Left lung (tissue), 4 donors: ENCODE measurements at regions not wholly inside any gene's neighbourhood (a gene's known extent, or its start where the extent isn't known, plus 50 kb on each side); places are given as distances from the start of the nearest gene placed in this dataset.

Experiments
- ATAC-seq: fragments of 200-7000 bp; cut with Tn5 transposase; one replicate; pipeline ENCODE4 v1.9.1; 2020; ENCODE audit warnings: moderate library complexity
- DNase-seq, 4 donors: peaks; one replicate each; pipeline ENCODE4 v3.0.0-alpha.2; 2013 to 2020
- H3K27ac ChIP-seq, 2 donors: fragments of 200-600 bp; sonication (generic) in 1 of 2; one replicate each; pipeline versions ENCODE4 v1.5.0 to v1.8.0; 2020 to 2021
- H3K27me3 ChIP-seq, 2 donors: fragments of 200-600 bp; sonication (generic) in 1 of 2; one replicate each; pipeline versions ENCODE4 v1.5.0 to v1.8.0; 2020 to 2021
- H3K36me3 ChIP-seq, 2 donors: fragments of 200-600 bp; sonication (generic) in 1 of 2; one replicate each; pipeline versions ENCODE4 v1.5.0 to v1.8.0; 2020 to 2021
- H3K4me1 ChIP-seq, 2 donors: fragments of 200-600 bp; one replicate each; pipeline ENCODE4 v1.8.0; 2021
- H3K4me3 ChIP-seq, 2 donors: fragments of 200-600 bp; sonication (generic) in 1 of 2; one replicate each; pipeline versions ENCODE4 v1.5.0 to v1.8.0; 2020 to 2021; ENCODE audit warnings: mild to moderate bottlenecking in 1 of 2
- H3K9me3 ChIP-seq, 2 donors: fragments of 200-600 bp; sonication (generic) in 1 of 2; one replicate each; pipeline versions ENCODE4 v1.5.0 to v1.8.0; 2020 to 2021
- intact Hi-C, 2 donors: fragments of 100-400 bp; cut with DNase I; formaldehyde crosslinking; loops; one replicate each; pipeline versions ENCODE4 v1.11.2 to v1.14.2; 2022
- TF ChIP-seq, protein P1 (sequence below), 2 donors: fragments of 200-600 bp; sonication (generic) in 1 of 2; IDR thresholded peaks; one replicate each; pipeline versions ENCODE4 v1.5.0 to v1.8.0; 2021; ENCODE audit warnings: antibody characterized with exemption in 2 of 2
- donor health status: DM: no; HTN: yes; CAD: no.
- donor health status: DM: no; HTN: no; CAD: no.

DNA sequence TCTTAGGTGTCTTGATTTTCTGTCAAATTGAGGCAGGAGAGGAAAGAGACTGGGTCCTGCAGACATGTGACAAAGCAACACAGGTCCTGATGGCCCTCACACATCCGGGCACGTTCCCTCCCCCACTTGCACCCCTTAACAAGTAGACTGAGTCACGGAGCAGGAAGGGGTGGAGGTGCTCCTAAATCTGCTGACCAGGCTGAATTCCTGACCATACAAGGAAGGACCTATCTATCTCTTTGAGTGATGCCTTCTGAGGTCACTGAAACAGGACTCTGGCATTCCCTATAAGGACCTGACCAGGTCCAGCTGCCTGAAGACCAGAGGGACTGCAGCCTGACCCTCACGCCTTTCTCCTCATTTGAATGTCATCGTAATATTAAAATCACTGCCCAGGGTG is 250.3 kb downstream of the COL4A1 start:
- intact Hi-C loops = no loop called here
- Histone ChIP-seq H3K27ac (no peak overlapping the region), H3K4me1 (no peaks in the 10 kb centered on the region), H3K27me3 (no peaks in the 10 kb centered on the region), H3K4me3 (no peak overlapping the region), H3K36me3 (no peaks in the 10 kb centered on the region), H3K9me3 (no peaks in the 10 kb centered on the region)
- TF ChIP-seq, protein P1, sequence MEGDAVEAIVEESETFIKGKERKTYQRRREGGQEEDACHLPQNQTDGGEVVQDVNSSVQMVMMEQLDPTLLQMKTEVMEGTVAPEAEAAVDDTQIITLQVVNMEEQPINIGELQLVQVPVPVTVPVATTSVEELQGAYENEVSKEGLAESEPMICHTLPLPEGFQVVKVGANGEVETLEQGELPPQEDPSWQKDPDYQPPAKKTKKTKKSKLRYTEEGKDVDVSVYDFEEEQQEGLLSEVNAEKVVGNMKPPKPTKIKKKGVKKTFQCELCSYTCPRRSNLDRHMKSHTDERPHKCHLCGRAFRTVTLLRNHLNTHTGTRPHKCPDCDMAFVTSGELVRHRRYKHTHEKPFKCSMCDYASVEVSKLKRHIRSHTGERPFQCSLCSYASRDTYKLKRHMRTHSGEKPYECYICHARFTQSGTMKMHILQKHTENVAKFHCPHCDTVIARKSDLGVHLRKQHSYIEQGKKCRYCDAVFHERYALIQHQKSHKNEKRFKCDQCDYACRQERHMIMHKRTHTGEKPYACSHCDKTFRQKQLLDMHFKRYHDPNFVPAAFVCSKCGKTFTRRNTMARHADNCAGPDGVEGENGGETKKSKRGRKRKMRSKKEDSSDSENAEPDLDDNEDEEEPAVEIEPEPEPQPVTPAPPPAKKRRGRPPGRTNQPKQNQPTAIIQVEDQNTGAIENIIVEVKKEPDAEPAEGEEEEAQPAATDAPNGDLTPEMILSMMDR (IDR thresholded peaks at IDR 0.05) = no peak
- no peak for DNase-seq
- no peak for ATAC-seq

DNA sequence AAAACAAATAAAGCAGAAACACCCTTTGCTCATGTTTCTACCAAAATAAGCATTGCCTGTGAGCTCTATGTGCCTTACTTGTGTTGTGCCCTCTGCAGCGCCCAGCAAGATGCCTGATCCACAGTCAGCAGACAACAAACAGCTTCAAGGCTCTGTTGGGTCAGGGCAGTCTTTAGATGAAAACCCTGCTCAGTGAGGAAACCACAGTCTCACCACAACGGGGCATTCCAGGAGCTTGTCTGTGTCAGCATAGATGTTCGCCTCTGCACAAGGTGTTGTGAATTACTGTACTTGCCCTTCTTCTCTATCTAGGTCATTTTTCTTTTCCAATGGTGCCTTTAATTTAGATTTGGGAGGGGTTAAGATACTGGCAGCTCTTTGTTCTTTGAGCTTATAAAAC is 251.9 kb downstream of the COL4A1 start:
- intact Hi-C loops = no loop called here
- TF ChIP-seq, protein P1 (IDR thresholded peaks at IDR 0.05) = no peak
- Histone ChIP-seq H3K27ac (no peak overlapping the region), H3K9me3 (no peaks in the 10 kb centered on the region), H3K4me3 (no peak overlapping the region), H3K27me3 (no peaks in the 10 kb centered on the region), H3K4me1 (no peaks in the 10 kb centered on the region), H3K36me3 (no peaks in the 10 kb centered on the region)
- ATAC-seq (no peak), DNase-seq (no peak)

DNA sequence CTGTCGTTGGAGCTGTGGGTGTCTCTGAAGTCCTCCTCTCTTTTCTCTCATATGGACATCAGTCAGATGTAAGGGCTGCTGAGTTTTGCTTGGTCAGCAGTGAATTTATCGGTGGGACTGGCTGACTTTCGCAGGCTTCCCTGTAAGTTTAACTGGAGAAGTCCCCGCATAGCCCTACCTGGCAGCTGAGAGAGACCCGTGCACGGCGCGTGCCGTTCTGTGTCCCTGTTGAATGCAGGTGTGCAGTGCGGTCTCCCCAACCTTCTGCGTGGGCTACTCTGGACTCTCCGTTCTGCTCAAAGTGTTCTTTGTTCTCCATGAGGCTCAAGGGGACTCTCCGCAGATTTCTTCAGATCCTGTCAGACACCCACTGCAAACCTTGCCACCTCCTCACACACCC is 252.9 kb downstream of the COL4A1 start:
- no peak overlapping the region for H3K27ac ChIP-seq
- no peak overlapping the region for H3K4me3 ChIP-seq
- no peaks in the 10 kb centered on the region for H3K4me1 ChIP-seq
- no peaks in the 10 kb centered on the region for H3K27me3 ChIP-seq
- intact Hi-C loops = no loop called here
- no peaks in the 10 kb centered on the region for H3K36me3 ChIP-seq
- TF ChIP-seq, protein P1 (IDR thresholded peaks at IDR 0.05) = no peak
- no peaks in the 10 kb centered on the region for H3K9me3 ChIP-seq
- DNase-seq = no peak
- ATAC-seq = no peak

DNA sequence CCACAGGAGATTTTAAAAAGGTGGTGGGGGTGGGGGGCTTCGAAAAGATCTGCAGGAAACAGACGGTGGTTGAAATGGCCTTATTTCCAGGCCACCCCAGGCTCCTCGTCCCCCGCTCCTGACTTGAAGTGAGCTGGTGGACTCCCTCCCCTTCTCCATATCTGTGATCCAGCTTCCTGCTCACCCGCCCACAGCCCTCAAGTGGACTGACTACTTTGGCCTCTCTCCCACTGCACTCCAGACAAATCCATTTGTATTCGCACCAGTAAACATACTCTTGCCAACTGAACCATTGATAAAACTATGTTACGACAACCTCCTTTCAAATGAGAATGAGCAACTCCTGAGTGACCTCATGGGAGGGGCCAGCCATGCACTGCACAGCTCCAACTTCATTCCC is 259.5 kb downstream of the COL4A1 start:
- Histone ChIP-seq H3K4me1 (peaks cover 4 to 8% of the 10 kb centered on the region in 2 donors), H3K36me3 (no peaks in the 10 kb centered on the region), H3K4me3 (no peak overlapping the region), H3K9me3 (no peaks in the 10 kb centered on the region), H3K27me3 (no peaks in the 10 kb centered on the region), H3K27ac (no peak overlapping the region)
- TF ChIP-seq, protein P1 (IDR thresholded peaks at IDR 0.05) = no peak
- DNase-seq (peak in 3 of 4 donors; percentile 70 to 91 (median 83)), ATAC-seq (peak; percentile 97)
- intact Hi-C loops = no loop called here

DNA sequence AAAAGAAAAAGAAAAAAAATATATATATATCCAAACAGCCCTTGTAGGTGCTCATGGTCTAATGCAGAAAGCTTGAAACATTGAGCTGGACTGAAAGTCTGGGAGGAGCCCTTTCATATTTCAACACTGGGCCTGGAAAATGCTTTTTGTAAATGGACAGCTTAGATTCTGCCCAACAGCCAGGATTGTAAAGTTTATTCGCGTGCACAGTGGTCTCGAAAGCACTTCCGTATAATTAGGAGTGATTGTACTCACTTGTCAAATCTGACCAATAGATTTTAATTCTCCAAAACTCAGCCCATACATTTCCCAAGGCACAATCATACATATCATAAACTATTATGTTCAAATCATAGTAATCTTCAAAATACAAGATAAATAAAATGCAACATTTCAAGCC is 260.1 kb downstream of the COL4A1 start:
- H3K36me3 ChIP-seq = no peaks in the 10 kb centered on the region
- intact Hi-C loops = no loop called here
- no peaks in the 10 kb centered on the region for H3K9me3 ChIP-seq
- DNase-seq (no peak), ATAC-seq (no peak)
- peaks cover 4 to 8% of the 10 kb centered on the region in 2 donors for H3K4me1 ChIP-seq
- TF ChIP-seq, protein P1 (IDR thresholded peaks at IDR 0.05) = no peak
- H3K27me3 ChIP-seq = no peaks in the 10 kb centered on the region
- no peak overlapping the region for H3K4me3 ChIP-seq
- H3K27ac ChIP-seq = no peak overlapping the region
